ENCODE measurements at regions not wholly inside any gene's neighbourhood (a gene's known extent, or its start where the extent isn't known, plus 50 kb on each side); places are given as distances from the start of the nearest gene placed in this dataset.

DNA sequence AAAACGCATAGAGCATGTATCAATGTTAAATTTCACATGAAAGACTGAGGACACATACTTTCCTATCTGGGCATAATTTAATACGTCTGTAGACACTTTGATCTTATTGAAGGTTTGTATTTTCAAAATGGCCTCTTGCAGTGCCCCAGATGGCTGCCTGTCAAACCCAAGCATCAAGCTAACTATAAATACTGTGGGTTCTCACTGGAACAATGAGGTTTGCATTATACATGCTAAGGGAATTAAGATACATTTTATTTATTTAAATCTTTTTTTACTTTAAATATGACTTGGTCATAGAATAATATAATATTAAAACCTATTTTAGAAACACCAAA, 702.9 kb upstream of the GRAMD2B start:
- no peak for DNase-seq

DNA sequence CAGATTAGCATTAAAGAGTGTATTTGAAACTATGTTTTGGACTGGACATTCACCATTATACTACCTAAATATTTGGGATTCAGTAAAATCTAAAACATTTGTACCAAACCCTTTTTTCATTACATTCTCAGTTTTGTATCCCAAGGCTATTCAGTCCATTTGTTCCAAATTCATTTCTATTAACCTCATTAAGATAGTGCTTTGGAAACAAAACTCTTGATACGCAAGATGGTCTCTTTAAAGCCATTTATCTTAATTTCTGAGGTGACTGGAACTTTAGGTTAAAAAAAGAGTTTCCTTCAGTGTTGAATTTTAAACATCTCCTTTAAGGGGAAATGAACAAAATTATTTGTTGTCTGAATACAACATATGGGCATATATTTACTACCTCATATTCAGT, 702.5 kb upstream of the GRAMD2B start:
- DNase-seq, result no peak

DNA sequence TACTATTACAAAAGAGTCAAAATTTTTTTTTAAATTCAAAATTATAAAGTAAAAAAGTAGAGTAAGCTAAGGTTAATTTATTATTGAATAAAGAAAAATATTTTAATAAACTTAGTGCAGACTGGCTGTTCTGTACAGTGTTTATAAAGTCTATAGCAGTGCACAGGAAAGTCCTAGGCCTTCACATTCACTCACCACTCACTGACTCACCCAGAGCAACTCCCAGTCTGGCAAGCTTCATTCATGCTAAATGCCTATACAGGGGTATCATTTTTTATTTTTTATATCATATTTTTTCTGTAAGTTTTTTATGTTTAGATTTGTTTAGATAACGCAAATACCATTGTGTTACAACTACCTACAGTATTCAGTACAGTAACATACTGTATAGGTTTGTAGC, 700.7 kb upstream of the GRAMD2B start:
- no peak for DNase-seq

DNA sequence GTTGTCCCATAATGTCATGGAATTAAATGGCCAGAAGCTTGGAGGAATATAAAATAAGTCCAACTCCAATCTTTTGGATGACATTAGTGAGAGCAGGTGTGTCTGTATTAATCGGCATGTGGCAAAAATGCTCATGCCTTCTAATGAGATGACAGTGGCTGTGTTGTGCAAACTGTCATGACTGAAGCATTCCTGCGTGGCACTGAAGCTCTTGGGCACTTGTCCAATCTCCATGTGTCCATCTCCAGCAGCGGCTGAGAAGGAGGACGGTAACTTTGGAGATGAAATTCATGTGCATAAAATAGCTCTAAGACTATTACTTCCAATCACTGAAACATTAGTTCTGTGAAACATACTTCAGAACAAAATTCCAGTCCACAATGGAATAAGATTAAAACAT, 697.5 kb upstream of the GRAMD2B start:
- DNase-seq, result peak; percentile 9

DNA sequence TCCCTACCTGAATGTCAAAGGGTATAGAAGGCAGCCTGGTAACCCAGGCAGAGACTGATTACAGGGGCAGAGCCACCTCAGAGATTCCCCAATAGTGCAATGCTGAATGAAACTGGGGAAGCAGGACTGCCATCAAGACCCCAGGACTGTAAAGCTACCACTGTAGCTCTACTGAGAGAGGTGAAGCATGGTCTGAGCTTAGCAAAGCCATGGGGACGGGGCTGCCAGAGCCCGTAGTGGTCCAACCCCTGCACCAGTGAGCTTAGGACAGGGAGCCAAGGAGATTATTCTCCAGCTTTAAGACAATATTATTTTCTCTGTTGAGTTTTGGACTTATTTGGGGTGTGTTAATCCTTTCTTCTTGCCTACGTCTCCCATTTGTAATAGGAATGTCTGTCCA, 679.3 kb upstream of the GRAMD2B start:
- DNase-seq, result no peak

DNA sequence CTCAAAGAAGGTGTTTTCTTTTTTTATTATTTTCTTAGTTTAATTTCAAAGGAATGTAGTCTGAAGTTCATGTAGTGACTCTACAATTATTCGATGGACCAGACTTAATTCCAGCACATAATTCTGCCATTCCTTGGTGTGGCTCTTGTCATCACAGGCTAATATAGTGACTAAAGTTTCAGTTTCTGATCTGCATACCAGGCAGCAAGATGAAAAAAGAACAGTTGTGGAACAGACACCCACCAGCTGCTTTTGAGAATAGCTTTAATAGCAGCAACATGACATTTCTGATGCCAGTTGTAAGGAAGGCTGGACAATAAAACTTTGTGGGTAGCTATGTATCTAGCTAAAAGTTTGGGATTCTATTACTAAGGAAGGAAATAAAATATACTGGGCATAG, 676.3 kb upstream of the GRAMD2B start:
- DNase-seq, result no peak

DNA sequence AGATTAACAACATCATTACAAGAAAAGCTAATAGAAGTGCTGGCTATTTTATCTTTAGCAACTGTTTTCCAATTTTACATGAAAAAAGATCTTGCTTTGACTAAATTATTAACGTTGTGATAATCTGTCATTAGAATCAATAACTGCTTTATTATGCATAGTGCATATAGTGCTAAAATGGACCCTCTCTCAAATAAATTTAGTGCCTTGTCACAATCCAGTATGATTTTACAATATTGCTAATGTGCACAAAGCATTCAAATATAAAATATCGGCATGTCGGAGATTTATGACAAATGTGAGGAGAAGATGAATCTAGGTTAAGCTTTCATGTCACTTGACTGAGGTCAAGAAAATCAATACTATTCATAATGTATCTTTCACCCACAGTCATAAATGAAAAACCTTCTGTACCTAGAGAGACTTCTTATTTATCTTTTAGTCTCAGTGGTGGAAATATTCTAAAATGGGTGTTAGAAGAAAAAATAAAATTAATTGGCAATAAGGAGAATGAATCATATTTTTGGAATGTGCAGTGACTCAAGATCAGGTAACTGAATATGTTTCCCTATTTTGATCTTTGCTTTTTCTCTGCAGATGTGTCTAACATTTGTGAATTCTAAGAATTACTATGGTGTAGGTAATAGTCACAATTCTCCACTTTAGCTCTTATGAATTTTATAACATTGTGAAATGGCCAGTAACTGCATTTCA, 672.9 kb upstream of the GRAMD2B start:
- no peak for DNase-seq

DNA sequence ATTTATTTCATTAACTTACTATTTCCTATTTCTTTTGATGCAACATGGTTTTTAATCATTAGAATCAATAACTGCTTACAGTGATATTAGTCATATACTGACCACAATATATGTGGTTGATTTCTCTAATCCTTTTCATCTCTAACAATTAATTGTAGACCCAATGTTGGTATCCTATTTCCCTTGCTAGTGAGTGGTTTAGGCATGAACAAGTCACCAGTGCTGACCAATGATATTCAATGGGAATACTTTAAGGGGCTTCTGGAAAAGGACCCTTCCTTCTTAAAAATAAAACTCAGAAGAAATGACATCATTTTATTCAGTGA, 672.4 kb upstream of the GRAMD2B start:
- no peak for DNase-seq

DNA sequence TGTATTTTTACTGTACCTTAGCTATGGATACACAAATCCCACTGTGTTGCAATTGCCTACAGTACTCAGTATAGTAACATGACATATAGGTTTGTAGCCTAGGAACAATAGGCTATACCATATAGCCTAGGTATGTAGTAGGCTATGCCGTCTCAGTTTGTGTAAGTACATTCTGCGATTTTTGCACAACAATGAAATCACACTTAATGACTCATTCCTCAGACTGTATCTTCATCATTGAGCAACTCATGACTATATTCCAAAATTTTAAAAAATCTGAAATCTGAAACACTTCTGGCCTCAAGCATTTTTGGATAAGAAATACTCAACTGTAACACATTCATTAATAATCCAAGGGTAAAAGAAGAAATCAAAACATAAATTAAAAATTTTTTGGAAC, 666.8 kb upstream of the GRAMD2B start:
- DNase-seq, result no peak

DNA sequence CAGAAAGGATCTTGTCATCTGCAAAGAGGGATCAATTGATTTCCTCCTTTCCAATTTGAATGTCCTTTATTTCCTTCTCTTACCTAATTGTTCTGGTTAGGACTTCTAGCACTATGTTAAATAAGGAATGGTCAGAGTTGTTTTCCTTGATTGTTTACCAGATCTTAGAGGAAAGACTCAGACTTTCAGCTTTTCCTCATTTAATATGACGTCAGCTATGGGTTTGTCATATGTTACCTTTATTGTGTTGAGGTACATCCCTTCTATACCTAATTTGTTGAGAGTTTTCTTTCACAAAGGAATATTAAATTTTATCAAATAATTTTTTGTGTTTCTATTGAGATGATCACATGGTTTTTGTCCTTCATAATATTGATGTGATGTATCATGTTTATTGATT, 656.5 kb upstream of the GRAMD2B start:
- no peak for DNase-seq

DNA sequence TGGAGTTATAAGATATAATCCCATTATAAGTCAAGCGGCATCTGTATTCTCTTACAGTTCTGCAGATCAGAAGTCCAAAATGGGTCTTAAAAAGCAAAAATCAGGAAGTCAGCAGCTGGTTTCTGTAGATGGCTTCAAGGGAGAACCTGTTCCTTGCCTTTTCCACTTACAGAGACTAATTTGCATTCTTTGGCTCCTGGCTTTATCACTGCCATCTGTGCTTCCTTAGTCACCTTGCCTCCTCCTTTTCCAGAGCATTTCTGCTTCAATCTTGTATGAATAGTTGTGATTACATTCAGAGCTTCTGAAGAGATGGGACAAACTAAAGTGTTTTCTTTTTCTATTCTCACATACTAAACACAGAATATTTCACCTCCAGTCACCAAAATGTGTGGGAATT, 647.3 kb upstream of the GRAMD2B start:
- DNase-seq, result peak; percentile 13

DNA sequence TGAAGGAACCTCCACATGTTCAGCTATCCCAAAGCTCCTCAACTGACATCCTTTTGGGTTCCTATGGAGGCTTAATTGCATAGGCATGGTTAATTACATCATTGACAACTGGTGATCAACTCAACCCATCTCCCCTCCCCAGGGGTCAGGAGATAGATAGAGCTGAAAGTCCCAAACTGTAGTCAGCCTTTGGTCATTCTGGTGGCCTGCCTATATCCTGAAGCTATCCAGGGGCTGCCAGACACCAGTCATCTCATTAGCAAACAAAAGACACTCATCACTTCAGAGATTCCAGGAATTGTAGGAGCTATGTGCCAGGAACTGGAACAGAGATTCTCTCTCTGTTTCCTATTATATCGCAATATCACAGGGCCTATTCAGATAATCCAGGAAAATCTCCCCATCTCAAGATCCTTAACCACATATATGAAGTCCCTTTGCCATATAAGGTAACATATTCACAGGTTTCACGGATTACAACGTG, 646.5 kb upstream of the GRAMD2B start:
- no peak for DNase-seq

DNA sequence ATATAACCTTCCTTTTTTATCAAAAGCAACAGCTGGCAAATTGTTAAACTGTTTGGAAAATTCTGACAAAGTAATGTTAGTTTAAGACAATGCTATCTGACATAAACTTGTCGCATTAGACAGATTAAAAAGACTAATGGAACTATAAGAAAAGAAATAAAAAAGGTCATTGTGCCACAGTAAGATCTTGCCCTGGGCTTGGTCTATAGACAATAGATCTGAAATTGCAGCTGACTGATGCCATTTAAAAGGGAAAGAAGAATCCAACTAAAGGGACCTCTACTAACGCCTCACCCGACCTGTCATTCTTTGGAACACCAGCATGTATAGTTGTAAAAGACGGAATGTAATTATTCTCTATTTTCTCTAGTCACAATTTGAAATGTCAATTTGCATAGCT, 644.4 kb upstream of the GRAMD2B start:
- no peak for DNase-seq

DNA sequence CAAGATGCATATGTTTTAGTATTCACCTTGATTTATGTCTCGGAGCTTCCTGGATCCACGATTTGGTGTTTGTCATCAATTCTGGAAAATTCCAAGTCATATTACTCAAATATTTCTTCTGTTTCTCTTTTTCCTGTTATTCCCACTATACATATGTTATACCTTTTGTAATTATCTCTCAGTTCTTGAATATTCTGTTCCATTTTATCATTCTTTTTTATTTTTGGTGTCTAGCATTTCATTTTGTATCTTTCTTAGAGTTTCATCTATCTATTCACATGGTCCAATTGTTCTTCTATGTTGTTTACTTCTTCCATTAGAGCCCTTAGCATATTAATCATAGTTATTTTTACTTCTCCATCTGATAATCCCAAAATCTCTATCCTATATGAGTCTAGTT, 637.8 kb upstream of the GRAMD2B start:
- no peak for DNase-seq

DNA sequence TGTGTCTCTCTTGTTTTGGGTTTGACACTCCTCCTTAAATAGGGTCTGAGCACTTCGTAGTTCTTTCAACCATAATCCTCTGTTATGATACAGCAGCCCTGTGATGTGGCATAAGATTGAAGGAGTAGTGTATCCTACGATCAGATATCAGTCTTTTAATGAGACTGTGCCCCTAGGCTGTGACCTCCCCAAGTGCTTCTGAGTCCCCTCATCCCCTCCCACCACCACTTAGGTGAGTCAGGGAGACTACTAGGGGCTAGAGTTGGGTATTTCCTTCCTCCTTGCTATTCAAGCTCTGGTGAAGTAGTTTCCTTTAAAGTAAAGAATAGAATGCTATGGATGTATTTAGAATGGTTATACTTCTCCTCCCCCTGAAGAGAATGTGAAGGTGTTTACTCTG, 637.2 kb upstream of the GRAMD2B start:
- no peak for DNase-seq

DNA sequence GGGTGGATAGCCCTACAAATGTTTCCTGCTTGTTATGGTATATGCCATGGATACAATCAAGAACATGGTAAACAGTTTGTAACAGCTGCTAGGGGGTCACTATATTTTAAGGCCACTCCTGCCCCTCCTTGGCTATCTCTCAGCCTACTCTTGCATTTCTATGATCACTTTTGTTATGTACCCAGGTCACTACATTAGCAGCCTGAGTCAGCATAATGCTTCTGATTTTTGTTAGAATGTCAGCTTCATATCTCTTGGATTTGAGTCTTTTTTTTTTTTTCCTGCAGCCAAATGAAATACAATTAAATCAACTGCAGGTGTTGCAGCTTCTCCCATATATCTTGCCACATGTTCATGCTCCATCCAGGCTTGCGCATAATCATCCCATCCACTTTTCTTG, 629.7 kb upstream of the GRAMD2B start:
- no peak for DNase-seq

DNA sequence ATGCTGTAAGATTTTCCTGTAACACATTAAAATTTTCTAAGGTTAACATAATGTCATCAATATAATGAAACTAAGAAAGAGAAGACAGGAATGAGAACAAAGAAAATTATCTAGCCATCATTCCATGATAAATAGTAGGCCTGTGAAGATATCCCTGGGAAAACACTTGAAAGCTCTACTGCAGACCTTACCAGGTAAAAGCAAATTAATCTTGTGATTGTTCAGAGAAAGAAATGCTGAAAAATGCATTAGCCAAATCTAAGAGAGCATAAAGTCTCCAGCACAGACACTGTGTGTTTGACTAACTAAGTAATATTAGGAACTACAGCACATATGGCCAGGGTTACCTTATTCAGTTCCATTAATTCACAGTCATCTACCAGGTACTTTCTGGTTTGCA, 628.3 kb upstream of the GRAMD2B start:
- DNase-seq, result no peak

DNA sequence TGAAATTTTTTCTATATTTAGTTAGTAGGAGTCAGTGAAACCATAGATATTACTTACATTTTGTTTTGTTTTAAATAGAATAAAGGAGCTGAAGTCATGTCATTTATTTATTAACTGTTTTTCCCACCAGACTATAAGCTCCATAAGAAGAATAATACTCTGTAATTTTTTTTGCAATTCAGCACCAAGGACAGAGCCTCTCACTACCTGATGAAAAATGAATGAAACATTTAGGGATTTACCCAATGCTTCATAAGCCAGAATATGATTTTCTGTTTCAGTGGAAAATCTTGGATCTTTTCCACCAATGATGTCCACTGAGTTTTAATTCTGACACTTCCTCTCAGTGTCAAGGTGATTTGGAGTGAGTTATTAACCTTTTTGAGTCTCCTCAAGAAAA, 624.9 kb upstream of the GRAMD2B start:
- DNase-seq, result no peak

DNA sequence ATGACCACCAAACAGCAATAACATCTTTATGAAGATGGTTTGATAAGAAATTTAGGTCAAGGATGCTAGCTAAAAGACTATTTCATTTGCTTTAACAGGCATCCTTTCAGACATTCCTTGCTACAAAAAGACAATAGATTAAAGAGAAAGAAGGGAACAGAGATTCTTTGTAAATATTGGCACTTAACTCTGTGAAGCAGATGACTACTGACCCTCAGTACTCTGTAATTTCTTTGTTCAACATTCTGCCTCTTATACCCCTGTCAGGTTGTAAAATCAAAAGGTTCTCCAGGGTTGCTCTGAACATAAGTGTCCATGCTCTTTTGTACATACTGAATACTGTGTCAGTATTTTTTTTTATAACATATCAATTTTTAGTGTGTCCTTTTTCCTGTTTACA, 610.6 kb upstream of the GRAMD2B start:
- DNase-seq, result no peak

DNA sequence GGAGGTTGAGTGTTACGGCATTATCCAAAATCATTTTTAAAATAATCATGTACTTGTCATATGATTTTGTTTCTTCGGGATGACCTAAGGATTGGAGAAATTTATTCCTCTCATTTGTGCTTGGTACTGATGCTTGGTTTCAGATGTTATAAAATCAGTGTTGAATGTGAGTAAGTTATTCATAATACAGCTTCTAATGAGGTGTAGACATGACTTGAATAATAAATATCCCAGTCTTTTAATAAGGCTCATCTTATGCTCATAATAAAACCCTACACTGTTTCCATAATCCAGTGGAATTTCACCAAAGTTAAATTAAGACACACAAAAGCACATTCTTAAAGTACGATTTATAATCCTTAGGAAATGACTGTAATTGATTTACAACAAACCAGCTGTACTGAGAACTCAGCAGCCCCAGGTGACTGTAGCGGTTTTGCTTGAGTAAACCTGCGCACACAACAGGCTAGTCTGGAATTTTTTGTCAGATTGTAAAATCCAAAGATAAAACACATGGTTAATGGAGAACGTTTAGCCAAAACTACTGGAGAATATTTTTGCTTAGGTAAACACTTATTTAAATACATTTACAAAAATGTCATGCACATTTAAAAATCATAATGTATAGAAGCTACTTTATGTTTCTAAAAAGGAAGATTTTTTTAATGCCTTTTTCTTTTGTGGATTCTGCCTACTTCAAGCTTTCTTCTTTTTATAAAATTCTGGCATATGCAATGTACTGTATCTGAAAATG, 609.8 kb upstream of the GRAMD2B start:
- DNase-seq, result peak; percentile 7

DNA sequence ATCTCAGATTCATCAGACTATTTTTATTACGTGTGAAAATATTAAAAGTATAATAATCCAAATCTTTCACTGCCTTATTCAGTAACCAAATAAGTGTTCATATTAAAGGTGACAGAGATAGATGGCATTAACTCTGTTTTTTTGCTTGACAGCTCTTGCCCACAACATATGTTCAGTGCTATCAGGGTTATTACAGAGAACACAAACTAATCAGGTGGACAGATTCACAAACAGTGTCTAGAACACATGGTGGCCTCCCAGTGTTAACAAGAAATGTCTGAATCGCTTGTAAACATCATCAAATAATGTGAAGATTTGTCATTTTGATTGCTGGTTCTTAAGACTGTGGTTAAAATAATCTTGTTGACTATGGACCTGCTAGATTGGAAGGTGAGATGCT, 609.1 kb upstream of the GRAMD2B start:
- peak; percentile 17 for DNase-seq

DNA sequence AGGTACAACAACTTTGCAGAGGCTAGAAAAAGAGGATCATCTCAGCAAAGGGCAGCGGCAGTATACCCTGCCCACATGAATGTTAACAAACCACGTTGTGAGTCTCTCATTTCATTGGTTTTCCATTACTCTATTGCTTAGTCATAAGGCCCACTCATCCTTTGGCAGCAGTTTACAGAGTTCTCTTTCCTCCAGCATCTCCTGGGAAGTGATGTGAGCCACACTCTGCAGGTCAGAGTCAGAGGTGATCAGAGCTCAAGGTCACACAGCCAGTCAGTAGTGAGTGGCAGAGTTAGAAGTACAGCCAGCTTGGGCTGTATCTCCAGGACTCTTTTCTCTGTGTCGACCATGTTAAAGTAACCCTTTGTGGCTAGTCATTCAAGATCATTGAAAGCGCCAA, 599.6 kb upstream of the GRAMD2B start:
- no peak for DNase-seq

DNA sequence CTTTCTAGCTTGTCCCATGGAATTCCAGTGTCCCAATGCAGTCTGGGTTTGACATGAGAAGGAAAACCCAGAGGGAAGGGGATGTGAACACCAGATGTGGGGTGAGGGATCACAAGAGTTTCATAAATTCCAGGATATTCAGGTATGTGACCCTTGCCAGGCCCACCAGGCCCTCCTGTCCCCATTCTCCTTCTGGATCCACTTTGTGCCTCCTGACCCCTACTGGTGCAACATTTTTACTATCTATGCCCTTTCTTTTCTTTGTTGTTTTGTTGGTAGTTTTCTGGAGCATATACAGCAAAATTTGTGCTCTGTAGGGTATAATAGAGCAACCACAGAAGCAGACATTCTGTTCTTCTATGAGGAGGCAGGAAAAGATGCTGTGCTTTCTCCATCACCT, 597.0 kb upstream of the GRAMD2B start:
- DNase-seq, result no peak

DNA sequence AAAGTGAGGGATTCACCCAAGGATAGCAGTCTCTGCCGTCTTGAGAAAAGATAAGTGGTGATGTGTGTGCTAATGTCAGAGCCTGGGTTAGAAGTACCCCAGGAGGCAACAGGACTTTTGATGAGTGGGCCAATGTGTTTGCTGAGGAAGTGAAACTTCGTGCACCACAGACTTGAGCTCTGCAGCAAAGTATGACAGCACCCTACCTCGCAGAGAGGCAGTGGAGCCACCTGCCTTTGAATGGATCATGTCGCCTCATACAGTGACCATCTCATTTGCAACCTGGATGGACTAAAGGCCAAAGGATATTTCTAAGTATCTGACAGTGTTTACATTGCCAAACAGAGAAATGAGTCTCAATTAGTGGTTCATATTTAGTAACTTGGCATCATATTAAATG, 593.9 kb upstream of the GRAMD2B start:
- DNase-seq, result no peak

DNA sequence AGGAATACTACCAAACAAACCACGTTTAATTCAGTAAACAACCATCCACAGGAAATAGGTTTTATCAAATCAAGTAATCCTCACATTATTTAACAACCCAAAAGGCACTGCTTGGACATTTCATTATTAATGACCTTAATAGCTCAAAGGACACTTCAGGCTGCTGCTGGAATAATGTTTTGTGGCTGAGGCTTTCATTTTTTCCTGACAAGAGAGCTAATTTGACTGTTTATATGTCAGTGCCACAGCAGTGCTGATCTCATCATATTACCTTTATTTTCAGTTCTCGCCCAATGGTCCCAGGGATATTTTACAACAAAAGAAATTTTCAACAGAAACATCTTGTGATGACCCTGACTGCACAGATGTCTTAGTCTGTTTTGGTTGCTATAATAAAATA, 589.8 kb upstream of the GRAMD2B start:
- DNase-seq, result no peak
